HCT116 (cell line): ENCODE measurements at regions not wholly inside any gene's neighbourhood (a gene's known extent, or its start where the extent isn't known, plus 50 kb on each side); places are given as distances from the start of the nearest gene placed in this dataset.

ENCODE experiments used
- ATAC-seq: fragments of 200-7000 bp; cut with Tn5 transposase; 2 replicates; pipeline ENCODE4 v1.9.1; 2020; ENCODE audit warnings: mild to moderate bottlenecking, moderate library complexity
- BruUV-seq: library from RNA; stranded (reverse); fragments of 400-500 nt; replicated peaks from 2 replicates; lab custom pipeline; 2021; lab: Mats Ljungman, UMichigan
- CTCF ChIA-PET: fragments of 300-600 bp; sonication (Branson Sonifier 250); formaldehyde crosslinking; loops from one replicate; lab custom pipeline; 2021; ENCODE audit warnings: antibody characterized with exemption; lab: Charles Lee
- POLR2A ChIA-PET: fragments of 300-600, 350-600 bp; sonication (Branson Sonifier 250); formaldehyde crosslinking; loops from one replicate; lab custom pipeline; 2021; ENCODE audit warnings: antibody characterized with exemption; lab: Charles Lee
- RAD21 ChIA-PET, 2 experiments: fragments of 300-600 bp; sonication (Branson Sonifier 250); formaldehyde crosslinking; loops; one replicate each; lab custom pipeline; 2023; ENCODE audit warnings: low total read pairs in 2 of 2; ENCODE audit not compliant: uncharacterized antibody in 2 of 2, unreplicated experiment in 2 of 2, low non-redundant PET in 1 of 2; lab: Charles Lee
- DNase-seq: peaks from one replicate; pipeline ENCODE4 v3.0.0-alpha.2; 2010; ENCODE audit warnings: low read depth, low spot score
- H2AFZ ChIP-seq: fragments of 200-600 bp; shearing (Covaris generic), sonication (generic); 2 replicates; pipeline ENCODE4 v1.6.1; 2017; ENCODE audit warnings: low read depth, mixed run types, mixed read lengths, antibody characterized with exemption, low read length; ENCODE audit not compliant: poor library complexity, severe bottlenecking
- H3K27ac ChIP-seq: 2 replicates; pipeline ENCODE4 v1.5.1; 2012; ENCODE audit warnings: low read depth, low read length
- H3K27me3 ChIP-seq: fragments of 200-600 bp; sonication (generic); 2 replicates; pipeline ENCODE4 v1.6.1; 2016; ENCODE audit warnings: mixed run types, low read length, mixed read lengths; ENCODE audit not compliant: insufficient read depth
- H3K36me3 ChIP-seq, 2 experiments: fragments of 200-500 bp in 1 of 2; fragments of 200-600 bp in 1 of 2; sonication (Bioruptor generic) in 1 of 2; sonication (generic) in 1 of 2; 2 replicates each; pipeline versions ENCODE4 v1.5.1 to v1.6.1; 2014 to 2016; ENCODE audit warnings: low read length in 2 of 2, inconsistent platforms in 1 of 2, mixed read lengths in 1 of 2, mixed run types in 1 of 2; ENCODE audit not compliant: insufficient read depth in 2 of 2, control insufficient read depth in 1 of 2
- H3K4me1 ChIP-seq, 2 experiments: fragments of 200-600 bp in 1 of 2; sonication (generic) in 1 of 2; 2 replicates each; pipeline versions ENCODE4 v1.5.1 to v1.6.1; 2012 to 2017; ENCODE audit warnings: low read length in 2 of 2, inconsistent platforms in 1 of 2, mild to moderate bottlenecking in 1 of 2, mixed read lengths in 1 of 2, mixed run types in 1 of 2, moderate library complexity in 1 of 2; ENCODE audit not compliant: insufficient read depth in 2 of 2, control insufficient read depth in 1 of 2
- H3K4me2 ChIP-seq: fragments of 200-600 bp; sonication (generic); 2 replicates; pipeline ENCODE4 v1.6.1; 2017; ENCODE audit warnings: mixed run types, low read length, mixed read lengths
- H3K4me3 ChIP-seq, 2 experiments: fragments of 200-600 bp in 1 of 2; sonication (generic) in 1 of 2; replicated peaks in 1 of 2; 2 replicates each; pipeline ENCODE4 v1.5.1; 2011 to 2016; ENCODE audit warnings: low read length in 2 of 2, control low read depth in 1 of 2, low read depth in 1 of 2, mild to moderate bottlenecking in 1 of 2, mixed read lengths in 1 of 2, mixed run types in 1 of 2
- H3K79me2 ChIP-seq: fragments of 200-600 bp; sonication (generic); 2 replicates; pipeline ENCODE4 v1.6.1; 2017; ENCODE audit warnings: mild to moderate bottlenecking, mixed run types, low read length, moderate library complexity, mixed read lengths; ENCODE audit not compliant: insufficient read depth
- H3K9ac ChIP-seq: fragments of 200-600 bp; sonication (generic); 2 replicates; pipeline ENCODE4 v1.6.1; 2016; ENCODE audit warnings: low read length, mixed read lengths
- H3K9me2 ChIP-seq: fragments of 200-600 bp; sonication (generic), shearing (Covaris generic); 2 replicates; pipeline ENCODE4 v1.6.1; 2017; ENCODE audit warnings: mixed run types, mild to moderate bottlenecking, moderate library complexity; ENCODE audit not compliant: insufficient read depth
- H3K9me3 ChIP-seq, 2 experiments: fragments of 200-500 bp in 1 of 2; fragments of 200-600 bp in 1 of 2; sonication (Bioruptor generic) in 1 of 2; sonication (generic) in 1 of 2; 2 replicates each; pipeline ENCODE4 v1.6.1; 2014 to 2017; ENCODE audit warnings: low read length in 2 of 2, mixed read lengths in 2 of 2, inconsistent platforms in 1 of 2, low read depth in 1 of 2, mild to moderate bottlenecking in 1 of 2, mixed run types in 1 of 2, moderate library complexity in 1 of 2; ENCODE audit not compliant: control insufficient read depth in 1 of 2, insufficient read depth in 1 of 2
- H4K20me1 ChIP-seq: fragments of 200-600 bp; sonication (generic), shearing (Covaris generic); 2 replicates; pipeline ENCODE4 v1.6.1; 2017; ENCODE audit warnings: mixed run types, mild to moderate bottlenecking, moderate library complexity; ENCODE audit not compliant: insufficient read depth
- ATF3 ChIP-seq: IDR thresholded peaks from 2 replicates; pipeline ENCODE4 v1.6.1; 2012
- CBX3 ChIP-seq: IDR thresholded peaks from 2 replicates; pipeline ENCODE4 v1.6.1; 2012; ENCODE audit warnings: low read depth
- CEBPB ChIP-seq: IDR thresholded peaks from 2 replicates; pipeline ENCODE4 v1.6.1; 2012; ENCODE audit warnings: low read depth
- ELF1 ChIP-seq: IDR thresholded peaks from 2 replicates; pipeline ENCODE4 v1.6.1; 2012; ENCODE audit warnings: low read depth, borderline replicate concordance
- EZH2 ChIP-seq: fragments of 200-600 bp; sonication (generic); IDR thresholded peaks from 2 replicates; pipeline ENCODE4 v1.6.1; 2017; ENCODE audit warnings: antibody characterized with exemption, mixed run types
- EZH2phosphoT487 ChIP-seq: fragments of 200-600 bp; IDR thresholded peaks from 2 replicates; pipeline ENCODE4 v1.6.1; 2018; ENCODE audit warnings: antibody characterized with exemption, borderline replicate concordance
- FOSL1 ChIP-seq: IDR thresholded peaks from 2 replicates; pipeline ENCODE4 v1.6.1; 2012; ENCODE audit warnings: low read depth
- JUND ChIP-seq: IDR thresholded peaks from 2 replicates; pipeline ENCODE4 v1.6.1; 2012
- MAX ChIP-seq: IDR thresholded peaks from 2 replicates; pipeline ENCODE4 v1.6.1; 2012
- POLR2A ChIP-seq: IDR thresholded peaks from 2 replicates; pipeline ENCODE4 v1.7.0; 2011; ENCODE audit warnings: borderline replicate concordance; ENCODE audit not compliant: insufficient read depth, insufficient read length; ENCODE audit errors: extremely low read depth
- RAD21 ChIP-seq: IDR thresholded peaks from 2 replicates; pipeline ENCODE4 v1.6.1; 2012; ENCODE audit warnings: low read depth, mild to moderate bottlenecking
- REST ChIP-seq: IDR thresholded peaks from 2 replicates; pipeline ENCODE4 v1.6.1; 2012; ENCODE audit warnings: low read depth
- SP1 ChIP-seq: IDR thresholded peaks from 2 replicates; pipeline ENCODE4 v1.6.1; 2012; ENCODE audit warnings: low read depth
- SRF ChIP-seq: IDR thresholded peaks from 2 replicates; pipeline ENCODE4 v1.6.1; 2012; ENCODE audit warnings: low read depth
- TCF7L2 ChIP-seq: IDR thresholded peaks from 2 replicates; pipeline ENCODE4 v1.7.0; 2011; ENCODE audit warnings: borderline replicate concordance, inconsistent platforms; ENCODE audit not compliant: insufficient read depth, insufficient read length; ENCODE audit errors: extremely low read depth
- YY1 ChIP-seq: IDR thresholded peaks from 2 replicates; pipeline ENCODE4 v1.6.1; 2011; ENCODE audit warnings: low read length, low read depth, moderate library complexity, mild to moderate bottlenecking; ENCODE audit not compliant: insufficient replicate concordance; ENCODE audit errors: extremely low read depth
- ZBTB33 ChIP-seq: IDR thresholded peaks from 2 replicates; pipeline ENCODE4 v1.6.1; 2011; ENCODE audit warnings: mild to moderate bottlenecking, low read length, moderate library complexity; ENCODE audit not compliant: insufficient replicate concordance; ENCODE audit errors: extremely low read depth
- ZFX ChIP-seq: fragments of 450-650 bp; IDR thresholded peaks from 2 replicates; pipeline ENCODE4 v1.6.1; 2017
- ZNF274 ChIP-seq: fragments of 200-500 bp; sonication (Bioruptor generic); IDR thresholded peaks from 2 replicates; pipeline ENCODE4 v1.6.1; 2014; ENCODE audit warnings: mild to moderate bottlenecking, low read depth, low read length, inconsistent platforms
- intact Hi-C: fragments of 100-400 bp; cut with micrococcal nuclease; formaldehyde crosslinking; loops from 2 replicates; pipeline ENCODE4 v1.10.0; 2022

- Histone ChIP-seq H3K9ac (no peak overlapping the region), H3K4me1 (no peaks in the 10 kb centered on the region), H3K9me3 (no peaks in the 10 kb centered on the region), H3K27ac (no peak overlapping the region), H3K36me3 (no peaks in the 10 kb centered on the region), H3K9me2 (no peaks in the 10 kb centered on the region), H4K20me1 (no peaks in the 10 kb centered on the region; the same call in 1 of the 2 replicates), H3K79me2 (no peaks in the 10 kb centered on the region), H3K27me3 (no peaks in the 10 kb centered on the region), H2AFZ (no peak overlapping the region), H3K4me2 (no peak overlapping the region), H3K4me3 (no peak overlapping the region)
- BruUV-seq: no TSS peak
- intact Hi-C loops: no loop called here
- RAD21 ChIA-PET: interaction anchor here in 1 of 2 experiments (0.7 kb wide), 1 partner anchor 125 kb away, joined by 4 read pairs; no protein-coding TSS in a partner anchor
- POLR2A ChIA-PET: no interaction called here
- no peak for DNase-seq
- CTCF ChIA-PET: no interaction called here
- no peak for ATAC-seq
- TF ChIP-seq TCF7L2 (no peak), ATF3 (no peak), SP1 (no peak), EZH2 (no peak), ZBTB33 (no peak), POLR2A (no peak), YY1 (no peak), EZH2phosphoT487 (no peak), ZNF274 (no peak), ELF1 (no peak), SRF (no peak), CBX3 (no peak), FOSL1 (no peak), ZFX (no peak), RAD21 (no peak), MAX (no peak), CEBPB (no peak), JUND (no peak), REST (no peak)
Measured at GRCh38 chr5:111954516-111955395, 197.8 kb upstream of the NREP start.
